GM19351 (cell line): ENCODE measurements at regions not wholly inside any gene's neighbourhood (a gene's known extent, or its start where the extent isn't known, plus 50 kb on each side); places are given as distances from the start of the nearest gene placed in this dataset.

Experiments
- ATAC-seq: cut with Tn5 transposase; IDR thresholded peaks from one replicate; pipeline ENCODE4 v1.9.1; 2021; ENCODE audit warnings: mild to moderate bottlenecking, moderate library complexity; ENCODE audit not compliant: unreplicated experiment

DNA sequence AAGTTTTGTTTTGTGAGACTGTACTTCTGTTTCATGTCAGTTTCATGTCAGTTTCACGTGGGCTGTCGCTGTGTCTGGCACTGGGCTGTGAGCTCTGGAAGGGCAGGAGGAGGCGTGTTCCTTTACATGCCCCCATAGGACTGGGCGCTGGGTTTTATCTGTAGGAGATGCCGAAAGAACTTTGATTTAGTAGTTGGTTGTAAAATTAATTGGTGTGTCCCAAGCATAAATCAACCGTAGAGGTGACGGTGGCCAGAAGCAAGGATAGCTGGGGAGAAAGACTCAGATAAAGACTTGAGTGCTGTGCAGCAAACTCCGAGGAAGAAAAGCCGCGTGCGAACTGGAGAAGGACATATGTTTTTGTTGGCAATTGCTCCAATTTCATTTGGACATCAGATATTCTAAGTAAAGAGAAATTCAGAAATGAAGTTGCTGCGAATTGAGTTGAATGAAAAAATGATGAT lies 182.5 kb downstream of the VRK1 start:
- no peak for ATAC-seq

- no peak for ATAC-seq
Observed at GRCh38 chr14:96980835-96981234, 183.7 kb downstream of the VRK1 start.

GRCh38 chr14:96986256-96987085 lies 189.3 kb downstream of the VRK1 start:
- ATAC-seq = no peak

GRCh38 chr14:96987086-96987474 lies 189.9 kb downstream of the VRK1 start:
- ATAC-seq = peak; percentile 80

GRCh38 chr14:96987771-96988170 lies 190.6 kb downstream of the VRK1 start:
- no peak for ATAC-seq

GRCh38 chr14:96989306-96989705 lies 192.1 kb downstream of the VRK1 start:
- no peak for ATAC-seq

GRCh38 chr14:96991226-96991625 lies 194.0 kb downstream of the VRK1 start:
- no peak for ATAC-seq

DNA sequence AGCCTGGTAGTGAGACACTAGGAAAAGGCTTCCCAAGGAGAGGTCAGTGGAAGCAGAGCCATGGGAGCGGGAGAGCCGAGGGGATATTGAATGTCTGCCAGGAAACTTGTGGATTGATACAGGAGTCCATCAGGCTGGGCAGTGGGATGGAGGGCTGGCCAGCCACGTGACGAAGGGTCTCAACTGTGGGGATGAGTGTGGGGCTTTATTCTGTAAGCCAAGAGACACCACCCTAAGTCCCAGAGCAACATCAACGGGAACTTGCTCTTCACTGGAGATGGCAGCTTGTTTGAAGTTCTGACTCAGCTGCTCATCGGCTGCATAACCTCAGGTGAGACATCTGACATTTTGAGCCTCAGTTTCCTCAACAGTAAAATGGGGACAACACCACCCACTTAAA lies 197.8 kb downstream of the VRK1 start:
- ATAC-seq = no peak

GRCh38 chr14:96997269-96997668 lies 200.1 kb downstream of the VRK1 start:
- ATAC-seq = no peak

DNA sequence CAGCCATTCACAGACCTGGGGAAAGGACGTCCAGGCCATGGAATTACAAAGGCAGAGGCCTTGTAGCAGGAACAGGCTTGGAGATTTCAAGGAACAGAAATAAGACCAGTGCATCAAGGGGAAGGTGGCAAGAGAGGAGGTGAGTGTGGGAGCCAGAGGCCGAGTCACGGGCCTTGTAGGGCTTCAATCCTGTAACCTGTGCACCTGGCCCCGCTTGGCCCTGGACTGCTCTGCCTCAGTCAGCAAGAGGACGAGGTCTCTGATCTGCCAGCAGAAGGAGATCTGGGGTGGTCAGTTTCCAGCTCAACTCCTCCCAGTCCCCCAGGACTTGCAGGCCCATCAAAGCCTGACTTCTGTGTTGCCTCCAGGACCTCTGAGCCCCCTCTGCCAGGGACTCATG lies 200.8 kb downstream of the VRK1 start:
- ATAC-seq = no peak

DNA sequence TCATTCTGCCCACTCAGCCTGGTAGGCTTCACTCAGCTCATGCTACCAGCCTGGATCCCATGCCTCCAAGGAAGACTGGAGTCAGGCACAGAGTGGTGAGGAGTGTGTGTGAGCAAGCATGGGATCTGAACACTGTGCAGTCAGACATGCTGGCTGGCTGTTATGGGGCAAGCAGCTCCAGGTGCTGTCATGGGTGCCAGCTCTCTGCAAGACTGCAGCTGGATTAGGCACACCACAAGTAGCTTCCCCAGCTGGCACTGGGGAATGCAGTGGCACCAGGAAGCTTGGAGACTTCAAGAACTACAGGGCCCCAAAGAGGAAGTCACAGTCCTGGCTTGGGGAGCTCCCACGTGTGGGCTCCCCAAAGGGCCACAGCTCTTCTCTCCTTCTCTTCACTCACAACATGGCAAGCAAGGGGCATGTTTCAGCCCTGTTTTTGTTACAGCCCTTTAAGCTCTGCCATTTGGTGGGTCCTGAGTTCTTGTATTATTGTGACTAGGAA lies 202.5 kb downstream of the VRK1 start:
- no peak for ATAC-seq

GRCh38 chr14:97002454-97002853 lies 205.3 kb downstream of the VRK1 start:
- no peak for ATAC-seq

GRCh38 chr14:97005934-97006333 lies 208.8 kb downstream of the VRK1 start:
- no peak for ATAC-seq

DNA sequence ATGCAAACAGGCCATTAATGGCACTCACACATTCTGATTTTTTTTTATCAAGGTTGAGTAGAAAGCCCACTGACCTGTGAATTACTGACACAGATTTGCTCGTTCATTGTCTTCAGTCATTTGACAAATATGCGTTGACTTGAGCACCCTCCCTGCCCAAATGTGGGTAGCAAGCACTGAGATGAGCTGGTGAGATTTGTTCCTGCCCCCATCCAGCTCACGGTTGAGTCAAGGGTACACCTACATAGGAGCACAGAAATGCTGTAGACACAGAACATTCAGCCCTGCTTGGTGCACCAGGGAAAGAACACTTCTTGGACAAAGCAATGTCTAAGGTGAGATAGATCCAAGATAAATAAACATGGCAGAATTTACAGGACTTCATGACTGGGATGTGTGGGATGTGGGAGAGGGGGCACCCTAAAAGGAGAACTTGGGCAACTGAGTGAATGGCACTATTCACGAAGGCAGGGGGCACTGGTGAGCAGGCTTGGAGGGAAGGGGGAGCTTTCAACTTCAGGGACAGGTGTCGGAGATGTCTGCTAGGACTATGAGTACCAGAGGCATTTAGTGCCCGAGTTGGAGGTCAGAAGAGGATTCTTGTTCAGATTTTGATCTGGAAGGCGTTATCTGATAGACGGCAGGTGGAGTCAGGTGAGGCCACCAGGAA lies 213.4 kb downstream of the VRK1 start:
- ATAC-seq = no peak

DNA sequence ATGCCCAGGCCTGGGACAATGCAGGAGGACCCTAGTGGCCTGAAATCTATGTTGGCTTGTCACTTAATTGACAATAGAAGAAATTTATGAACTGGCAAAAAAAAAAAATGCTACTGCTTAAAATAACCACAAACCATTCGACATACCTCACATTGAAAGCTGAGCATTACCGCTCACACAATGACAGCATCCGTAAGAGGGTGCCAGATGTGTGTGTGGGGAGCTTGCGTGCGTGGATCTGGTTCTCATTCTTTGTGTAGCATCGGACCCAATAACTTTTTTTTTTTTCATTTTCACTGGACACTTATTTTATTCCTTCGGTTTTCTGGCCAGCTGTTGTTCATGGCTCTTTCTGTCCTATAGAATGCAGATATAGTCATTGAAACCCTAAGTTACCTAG lies 216.7 kb downstream of the VRK1 start:
- no peak for ATAC-seq

- no peak for ATAC-seq
Observed at GRCh38 chr14:97021001-97021400, 223.8 kb downstream of the VRK1 start.

DNA sequence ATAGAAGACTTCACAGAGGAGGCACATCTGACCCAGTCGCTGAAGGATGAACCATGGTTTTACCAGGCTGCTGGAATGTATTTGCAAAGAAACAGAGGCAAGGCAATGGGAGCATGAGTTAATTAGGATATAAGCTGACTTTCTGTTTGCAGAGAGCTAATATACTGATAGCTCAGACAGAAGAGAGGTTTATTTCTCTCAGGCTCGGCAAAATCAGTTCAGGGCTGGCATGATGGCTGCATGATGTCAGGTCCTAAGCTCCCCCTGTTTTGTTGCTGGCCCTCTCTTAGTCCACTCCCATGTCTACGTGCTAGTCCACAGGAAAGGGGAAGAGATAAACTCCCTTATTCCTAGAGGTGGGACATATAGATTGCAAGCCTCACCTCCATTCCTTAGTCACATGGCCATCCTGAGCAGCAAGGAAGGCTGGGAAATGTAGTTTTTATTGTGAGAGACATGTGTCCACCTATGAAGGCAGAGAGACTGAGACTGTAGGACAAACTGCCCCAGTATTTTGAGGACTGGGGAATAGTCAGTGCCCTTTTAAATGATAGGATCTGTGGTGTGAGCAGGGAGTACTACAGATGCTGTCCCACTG lies 224.5 kb downstream of the VRK1 start:
- ATAC-seq = no peak

DNA sequence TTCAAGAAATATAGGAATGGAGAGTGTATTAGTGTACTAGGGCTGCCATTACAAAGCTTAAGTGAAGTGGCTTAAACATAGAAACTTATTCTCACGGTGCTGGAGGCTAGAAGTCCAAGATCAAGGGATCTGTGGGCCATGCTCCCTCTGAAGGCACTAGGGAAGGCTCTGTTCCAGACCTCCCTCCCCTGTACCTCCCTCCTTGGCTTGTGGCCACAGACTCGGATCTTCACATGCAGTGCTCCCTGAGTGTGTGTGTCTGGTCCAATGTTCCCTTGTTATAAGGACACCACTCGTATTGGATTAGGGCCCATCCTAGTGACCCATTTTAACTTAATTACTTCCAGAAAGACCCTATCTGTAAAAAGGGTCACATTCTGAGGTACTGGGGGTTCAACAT lies 225.6 kb downstream of the VRK1 start:
- ATAC-seq = no peak

DNA sequence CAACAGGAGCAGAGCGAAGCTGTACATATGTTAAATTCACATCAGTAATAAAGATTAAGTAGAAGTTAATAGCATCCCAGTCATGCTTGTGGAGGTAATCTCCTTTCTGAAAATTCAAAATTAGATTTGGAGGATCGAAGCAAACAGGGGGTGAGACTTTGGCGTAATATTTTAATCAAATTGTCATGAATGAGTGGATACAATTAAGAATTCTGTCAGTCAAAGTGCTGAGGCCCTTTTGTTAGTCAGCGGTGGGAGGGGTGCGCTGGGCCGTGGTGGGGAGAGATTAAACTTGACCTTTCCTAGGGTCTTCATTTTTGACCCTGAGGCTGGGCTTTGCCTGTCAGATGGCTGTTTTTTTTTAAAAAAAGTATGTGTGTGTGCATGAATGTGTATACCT lies 226.7 kb downstream of the VRK1 start:
- no peak for ATAC-seq

GRCh38 chr14:97024300-97024699 lies 227.1 kb downstream of the VRK1 start:
- no peak for ATAC-seq

DNA sequence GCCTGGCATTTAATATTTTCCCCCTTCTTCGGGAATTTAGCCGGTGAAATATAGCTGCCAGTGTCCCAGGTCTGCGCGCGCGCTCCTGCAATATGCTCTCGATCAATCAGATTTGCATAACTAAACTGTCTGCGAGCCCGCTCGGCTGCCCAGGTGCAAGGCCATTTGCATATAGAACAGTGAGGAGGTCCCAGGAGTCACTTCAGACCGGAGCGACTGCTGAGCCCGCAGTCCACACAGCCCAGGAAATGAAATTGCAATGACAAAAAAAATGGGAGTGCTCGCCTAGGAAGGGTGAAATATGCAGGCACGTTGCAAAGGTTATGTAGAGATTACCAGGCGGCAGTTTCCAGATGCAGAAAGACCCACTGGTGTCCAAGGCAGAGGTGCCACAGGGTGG lies 228.5 kb downstream of the VRK1 start:
- ATAC-seq = peak; percentile 64
